SK-N-SH (cell line): ENCODE measurements at regions not wholly inside any gene's neighbourhood (a gene's known extent, or its start where the extent isn't known, plus 50 kb on each side); places are given as distances from the start of the nearest gene placed in this dataset.

Experiments used
- CHD2 ChIP-seq: fragments of 150-350 bp; IDR thresholded peaks from 2 replicates; pipeline ENCODE4 v1.6.1; 2018; ENCODE audit warnings: low read length; ENCODE audit not compliant: partially characterized antibody
- CTCF ChIP-seq: fragments of 200-600 bp; sonication (generic); IDR thresholded peaks from 2 replicates; pipeline ENCODE4 v1.6.1; 2017; ENCODE audit warnings: antibody characterized with exemption, mild to moderate bottlenecking, moderate library complexity
- EP300 ChIP-seq, 2 experiments: IDR thresholded peaks; 2 replicates each; pipeline versions ENCODE4 v1.4.0 to v1.6.1; 2012; ENCODE audit warnings: borderline replicate concordance in 1 of 2, low read depth in 1 of 2, low read length in 1 of 2
- EZH2phosphoT487 ChIP-seq: fragments of 200-600 bp; sonication (generic); IDR thresholded peaks from 2 replicates; pipeline ENCODE4 v1.6.1; 2017; ENCODE audit warnings: low read depth, mixed run types, mild to moderate bottlenecking, antibody characterized with exemption, moderate library complexity, borderline replicate concordance
- GABPA ChIP-seq: IDR thresholded peaks from 2 replicates; pipeline ENCODE4 v1.4.0; 2012; ENCODE audit warnings: low read depth, mild to moderate bottlenecking
- JUND ChIP-seq: IDR thresholded peaks from 2 replicates; pipeline ENCODE4 v1.4.0; 2012
- MAX ChIP-seq: IDR thresholded peaks from 2 replicates; pipeline ENCODE4 v1.4.0; 2012; ENCODE audit warnings: low read depth
- NRF1 ChIP-seq: IDR thresholded peaks from 2 replicates; pipeline ENCODE4 v1.6.1; 2012; ENCODE audit warnings: low read depth, mild to moderate bottlenecking, low read length
- SIN3A ChIP-seq: IDR thresholded peaks from 2 replicates; pipeline ENCODE4 v1.6.1; 2012; ENCODE audit warnings: low read depth, mild to moderate bottlenecking, low read length, moderate library complexity, borderline replicate concordance
- SMC3 ChIP-seq: IDR thresholded peaks from 2 replicates; pipeline ENCODE4 v1.6.1; 2012; ENCODE audit warnings: low read depth, low read length, improper control_type of control experiment
- USF2 ChIP-seq: fragments of 150-350 bp; IDR thresholded peaks from 2 replicates; pipeline ENCODE4 v1.6.1; 2017; ENCODE audit warnings: antibody characterized with exemption, low read length, low read depth, borderline replicate concordance
- ZBTB33 ChIP-seq: IDR thresholded peaks from 2 replicates; pipeline ENCODE4 v1.4.0; 2012; ENCODE audit warnings: low read depth, borderline replicate concordance
- TF ChIP-seq, protein P1 (sequence below): IDR thresholded peaks from 2 replicates; pipeline ENCODE4; 2012

- TF ChIP-seq CTCF (no peak), ZBTB33 (no peak), CHD2 (no peak), MAX (no peak), EP300 (IDR thresholded peaks at IDR 0.05; ENCODE audit: borderline replicate concordance in 1 of 2, low read depth in 1 of 2, low read length in 1 of 2) (no peak), EZH2phosphoT487 (no peak), USF2 (no peak), NRF1 (no peak), SIN3A (no peak), GABPA (no peak), JUND (no peak), SMC3 (no peak)
- TF ChIP-seq, protein P1, sequence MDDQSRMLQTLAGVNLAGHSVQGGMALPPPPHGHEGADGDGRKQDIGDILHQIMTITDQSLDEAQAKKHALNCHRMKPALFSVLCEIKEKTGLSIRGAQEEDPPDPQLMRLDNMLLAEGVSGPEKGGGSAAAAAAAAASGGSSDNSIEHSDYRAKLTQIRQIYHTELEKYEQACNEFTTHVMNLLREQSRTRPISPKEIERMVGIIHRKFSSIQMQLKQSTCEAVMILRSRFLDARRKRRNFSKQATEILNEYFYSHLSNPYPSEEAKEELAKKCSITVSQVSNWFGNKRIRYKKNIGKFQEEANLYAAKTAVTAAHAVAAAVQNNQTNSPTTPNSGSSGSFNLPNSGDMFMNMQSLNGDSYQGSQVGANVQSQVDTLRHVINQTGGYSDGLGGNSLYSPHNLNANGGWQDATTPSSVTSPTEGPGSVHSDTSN, result no peak
Observed at GRCh38 chr17:33481652-33482051, 188.6 kb upstream of the ASIC2 start.
